ENCODE measurements at regions not wholly inside any gene's neighbourhood (a gene's known extent, or its start where the extent isn't known, plus 50 kb on each side); places are given as distances from the start of the nearest gene placed in this dataset.

GRCh38 chr9:25353783-25354182 is 324.5 kb downstream of the TUSC1 start:
- TF ChIP-seq CTCF (IDR thresholded peaks at IDR 0.05) = no peak
- intact Hi-C loops (cut with DNase I) = no loop called here
- no peak overlapping the region for H3K27ac ChIP-seq
- no peak for ATAC-seq
- H3K9me3 ChIP-seq = no peaks in the 10 kb centered on the region
- no peaks in the 10 kb centered on the region for H3K36me3 ChIP-seq (ENCODE audit: insufficient read depth in 1 of 2, low read depth in 1 of 2)
- no peaks in the 10 kb centered on the region for H3K4me1 ChIP-seq
- WGBS, 3 donors = 64 to 83% (median 69%) methylated on average over 1 of the region's 1 CpG
- H3K27me3 ChIP-seq (ENCODE audit: insufficient read depth in 3 of 3, low read length in 2 of 3) = no peaks in the 10 kb centered on the region
- no peak overlapping the region for H3K4me3 ChIP-seq
- no peak for DNase-seq

- intact Hi-C loops (cut with DNase I) = no loop called here
- TF ChIP-seq CTCF (IDR thresholded peaks at IDR 0.05) = no peak
- H3K36me3 ChIP-seq (ENCODE audit: insufficient read depth in 1 of 2, low read depth in 1 of 2) = no peaks in the 10 kb centered on the region
- H3K27me3 ChIP-seq (ENCODE audit: insufficient read depth in 3 of 3, low read length in 2 of 3) = no peaks in the 10 kb centered on the region
- no peak overlapping the region for H3K27ac ChIP-seq
- H3K4me1 ChIP-seq = no peaks in the 10 kb centered on the region
- H3K4me3 ChIP-seq = no peak overlapping the region
- ATAC-seq (no peak), DNase-seq (no peak)
- H3K9me3 ChIP-seq = no peaks in the 10 kb centered on the region
- 86 to 95% (median 90%) methylated on average over 2 of the region's 2 CpGs for WGBS, 3 donors
Measured at GRCh38 chr9:25350011-25350410, 328.2 kb downstream of the TUSC1 start.

- no peaks in the 10 kb centered on the region for H3K27me3 ChIP-seq (ENCODE audit: insufficient read depth in 3 of 3, low read length in 2 of 3)
- ATAC-seq (no peak), DNase-seq (no peak)
- 42 to 46% (median 43%) methylated on average over 8 of the region's 8 CpGs for WGBS, 3 donors
- TF ChIP-seq CTCF (IDR thresholded peaks at IDR 0.05) = no peak
- no peaks in the 10 kb centered on the region for H3K36me3 ChIP-seq (ENCODE audit: insufficient read depth in 1 of 2, low read depth in 1 of 2)
- no peak overlapping the region for H3K4me3 ChIP-seq
- H3K9me3 ChIP-seq = no peaks in the 10 kb centered on the region
- intact Hi-C loops (cut with DNase I) = no loop called here
- no peaks in the 10 kb centered on the region for H3K4me1 ChIP-seq
- no peak overlapping the region for H3K27ac ChIP-seq
Measured at GRCh38 chr9:25322142-25322541, 356.1 kb downstream of the TUSC1 start.

GRCh38 chr9:25310961-25311360 is 367.3 kb downstream of the TUSC1 start:
- Histone ChIP-seq H3K36me3 (ENCODE audit: insufficient read depth in 1 of 2, low read depth in 1 of 2) (no peaks in the 10 kb centered on the region), H3K27me3 (ENCODE audit: insufficient read depth in 3 of 3, low read length in 2 of 3) (no peaks in the 10 kb centered on the region), H3K4me1 (no peaks in the 10 kb centered on the region), H3K27ac (no peak overlapping the region), H3K9me3 (no peaks in the 10 kb centered on the region), H3K4me3 (no peak overlapping the region)
- WGBS, 3 donors = 45 to 65% (median 62%) methylated on average over 1 of the region's 1 CpG
- intact Hi-C loops (cut with DNase I) = no loop called here
- DNase-seq (no peak), ATAC-seq (no peak)
- no peak for TF ChIP-seq CTCF (IDR thresholded peaks at IDR 0.05)

- no peak overlapping the region for H3K27ac ChIP-seq
- intact Hi-C loops (cut with DNase I) = no loop called here
- WGBS, 3 donors = 86 to 95% (median 86%) methylated on average over 1 of the region's 1 CpG
Measured at GRCh38 chr9:25308549-25308948, 369.7 kb downstream of the TUSC1 start.

More at GRCh38 chr9:25308549-25308948, 369.7 kb downstream of the TUSC1 start:
- Histone ChIP-seq H3K9me3 (no peaks in the 10 kb centered on the region), H3K4me3 (no peak overlapping the region), H3K36me3 (ENCODE audit: insufficient read depth in 1 of 2, low read depth in 1 of 2) (no peaks in the 10 kb centered on the region), H3K27me3 (ENCODE audit: insufficient read depth in 3 of 3, low read length in 2 of 3) (no peaks in the 10 kb centered on the region), H3K4me1 (no peaks in the 10 kb centered on the region)
- DNase-seq = no peak
- no peak for TF ChIP-seq CTCF (IDR thresholded peaks at IDR 0.05)
- ATAC-seq = no peak

Data from psoas muscle (tissue), 7 donors.